Activated naive CD4-positive, alpha-beta T cell treated with anti-CD3 and anti-CD28 coated beads for 36 hours (primary cell): ENCODE measurements at regions not wholly inside any gene's neighbourhood (a gene's known extent, or its start where the extent isn't known, plus 50 kb on each side); places are given as distances from the start of the nearest gene placed in this dataset.
"Not testable (repeated sequence)": the region's sequence is repeated elsewhere in the genome, so short reads cannot be mapped to it uniquely, and the experiment has no call there.

Experiments
- CTCF ChIA-PET: fragments of 350-600 bp; sonication (Branson Sonifier 250); formaldehyde crosslinking; loops from one replicate; lab custom pipeline; 2021; ENCODE audit warnings: antibody characterized with exemption; lab: Charles Lee
- DNase-seq: peaks from one replicate; pipeline ENCODE4 v3.0.0-alpha.2; 2020
- H3K27ac Mint-ChIP-seq: one replicate; pipeline ENCODE4 v1.8.0; 2021; ENCODE audit warnings: mild to moderate bottlenecking, mixed read lengths
- H3K27me3 Mint-ChIP-seq: one replicate; pipeline ENCODE4 v1.8.0; 2021; ENCODE audit warnings: low read depth, mixed read lengths
- H3K36me3 Mint-ChIP-seq: one replicate; pipeline ENCODE4 v1.8.0; 2021; ENCODE audit warnings: low read depth, mixed read lengths
- H3K4me1 Mint-ChIP-seq: one replicate; pipeline ENCODE4 v1.8.0; 2021; ENCODE audit warnings: low read depth, mixed read lengths
- H3K4me3 Mint-ChIP-seq: one replicate; pipeline ENCODE4 v1.8.0; 2021; ENCODE audit warnings: mild to moderate bottlenecking, moderate library complexity, mixed read lengths
- H3K9me3 Mint-ChIP-seq: one replicate; pipeline ENCODE4 v1.8.0; 2021; ENCODE audit warnings: mixed read lengths
- intact Hi-C: fragments of 100-400 bp; cut with micrococcal nuclease; formaldehyde crosslinking; loops from one replicate; pipeline ENCODE4 v1.15.1; 2023

DNA sequence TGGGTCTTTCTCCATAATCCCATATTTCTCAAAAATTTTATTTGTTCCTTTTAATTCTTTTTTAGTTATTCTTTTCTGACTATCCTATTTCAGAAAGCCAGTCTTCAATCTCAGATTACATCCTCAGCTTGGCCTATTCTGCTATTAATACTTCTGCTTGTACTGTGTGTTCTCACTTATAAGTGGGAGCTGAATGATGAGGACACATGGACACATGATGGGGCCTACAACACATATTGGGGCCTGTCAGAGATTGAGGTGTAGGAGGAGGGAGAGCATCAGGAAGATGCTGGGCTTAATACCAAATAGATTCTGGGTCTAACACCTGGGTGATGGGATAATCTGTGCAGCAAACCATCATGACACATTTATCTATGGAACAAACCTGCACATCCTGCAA is 82.3 kb downstream of the MAGEE1 start:
- H3K27me3 Mint-ChIP-seq: no peaks in the 10 kb centered on the region
- H3K4me3 Mint-ChIP-seq: no peak overlapping the region
- no peak overlapping the region for H3K27ac Mint-ChIP-seq
- intact Hi-C loops: no loop called here
- no peak for DNase-seq
- H3K36me3 Mint-ChIP-seq: peaks cover 8% of the 10 kb centered on the region
- CTCF ChIA-PET: no interaction called here
- H3K9me3 Mint-ChIP-seq: peaks cover 5% of the 10 kb centered on the region
- no peaks in the 10 kb centered on the region for H3K4me1 Mint-ChIP-seq

GRCh38 chrX:76517544-76517943 is 90.0 kb downstream of the MAGEE1 start:
- intact Hi-C loops: no loop called here
- Mint-ChIP-seq H3K4me3 (no peak overlapping the region), H3K36me3 (no peaks in the 10 kb centered on the region), H3K4me1 (no peaks in the 10 kb centered on the region), H3K9me3 (peaks cover 22% of the 10 kb centered on the region), H3K27me3 (no peaks in the 10 kb centered on the region), H3K27ac (no peak overlapping the region)
- DNase-seq: no peak
- CTCF ChIA-PET: no interaction called here

GRCh38 chrX:76520273-76521054 is 93.0 kb downstream of the MAGEE1 start:
- intact Hi-C loops: no loop called here
- H3K4me3 Mint-ChIP-seq: no peak overlapping the region

GRCh38 chrX:76535675-76536074 is 108.2 kb downstream of the MAGEE1 start:
- CTCF ChIA-PET, intact Hi-C loops, H3K27me3 Mint-ChIP-seq, H3K4me3 Mint-ChIP-seq, H3K4me1 Mint-ChIP-seq, H3K9me3 Mint-ChIP-seq, H3K36me3 Mint-ChIP-seq, H3K27ac Mint-ChIP-seq, DNase-seq: not testable (repeated sequence)

More at GRCh38 chrX:76520273-76521054, 93.0 kb downstream of the MAGEE1 start:
- H3K27ac Mint-ChIP-seq: no peak overlapping the region
- no peaks in the 10 kb centered on the region for H3K36me3 Mint-ChIP-seq
- H3K9me3 Mint-ChIP-seq: peaks cover 27% of the 10 kb centered on the region
- DNase-seq: no peak
- H3K4me1 Mint-ChIP-seq: no peaks in the 10 kb centered on the region
- CTCF ChIA-PET: no interaction called here
- no peaks in the 10 kb centered on the region for H3K27me3 Mint-ChIP-seq

- DNase-seq: no peak
- CTCF ChIA-PET: interaction anchor here (1.0 kb wide), 1 partner anchor 260 kb away, joined by 3 read pairs; no protein-coding TSS in a partner anchor
- Mint-ChIP-seq H3K27ac (no peak overlapping the region), H3K4me3 (no peak overlapping the region), H3K27me3 (no peaks in the 10 kb centered on the region), H3K9me3 (peaks cover 9% of the 10 kb centered on the region), H3K4me1 (no peaks in the 10 kb centered on the region), H3K36me3 (no peaks in the 10 kb centered on the region)
- intact Hi-C loops: no loop called here
Observed at GRCh38 chrX:76538860-76539259, 111.3 kb downstream of the MAGEE1 start.

DNA sequence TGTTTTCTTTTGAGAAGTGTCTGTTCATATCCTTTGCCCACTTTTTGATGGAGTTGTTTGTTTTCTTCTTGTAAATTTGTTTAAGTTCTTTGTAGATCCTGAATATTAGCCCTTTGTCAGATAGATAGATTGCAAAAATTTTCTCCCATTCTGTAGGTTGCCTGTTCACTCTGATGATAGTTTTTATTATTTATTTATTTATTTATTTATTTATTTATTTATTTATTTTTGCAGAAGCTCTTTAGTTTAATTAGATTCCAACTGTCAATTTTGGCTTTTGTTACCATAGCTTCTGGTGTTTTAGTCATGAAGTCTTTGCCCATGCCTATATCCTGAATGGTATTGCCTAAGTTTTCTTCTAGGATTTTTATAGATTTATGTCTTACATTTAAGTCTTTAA is 115.9 kb downstream of the MAGEE1 start:
- DNase-seq, H3K27me3 Mint-ChIP-seq, H3K4me3 Mint-ChIP-seq, intact Hi-C loops, H3K27ac Mint-ChIP-seq, CTCF ChIA-PET, H3K36me3 Mint-ChIP-seq, H3K4me1 Mint-ChIP-seq: not testable (repeated sequence)
- H3K9me3 Mint-ChIP-seq: peaks cover 15% of the 10 kb centered on the region

DNA sequence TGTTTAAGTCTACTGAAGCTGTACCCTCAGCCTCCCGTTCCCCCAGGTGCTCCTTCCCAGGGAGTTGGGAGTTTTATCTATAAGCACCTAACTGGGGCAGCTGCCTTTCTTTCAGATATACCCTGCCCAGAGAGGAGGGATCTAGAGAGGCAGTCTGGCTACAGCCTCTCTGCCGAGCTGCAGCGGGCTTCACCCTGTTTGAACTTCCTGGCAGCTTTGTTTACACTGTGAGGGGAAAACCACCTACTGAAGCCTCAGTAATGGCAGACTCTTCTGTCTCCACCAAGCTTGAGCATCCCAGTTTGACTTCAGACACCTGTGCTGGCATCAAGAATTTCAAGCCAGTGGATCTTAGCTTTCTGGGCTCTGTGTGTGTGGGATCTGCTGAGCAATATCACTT is 122.5 kb downstream of the MAGEE1 start:
- peaks cover 1% of the 10 kb centered on the region for H3K36me3 Mint-ChIP-seq
- intact Hi-C loops: loop anchor here (10.0 kb wide), 1 partner anchor 1475 kb away; no protein-coding TSS in a partner anchor
- DNase-seq: no peak
- H3K4me1 Mint-ChIP-seq: no peaks in the 10 kb centered on the region
- H3K9me3 Mint-ChIP-seq: peaks cover 12% of the 10 kb centered on the region
- H3K27ac Mint-ChIP-seq: no peak overlapping the region
- H3K4me3 Mint-ChIP-seq: no peak overlapping the region
- CTCF ChIA-PET: no interaction called here
- no peaks in the 10 kb centered on the region for H3K27me3 Mint-ChIP-seq

GRCh38 chrX:76555269-76555668 is 127.8 kb downstream of the MAGEE1 start:
- no peak for DNase-seq
- Mint-ChIP-seq H3K9me3 (peaks cover 14% of the 10 kb centered on the region), H3K27me3 (no peaks in the 10 kb centered on the region), H3K4me1 (no peaks in the 10 kb centered on the region), H3K4me3 (no peak overlapping the region), H3K36me3 (no peaks in the 10 kb centered on the region), H3K27ac (no peak overlapping the region)
- CTCF ChIA-PET: no interaction called here
- intact Hi-C loops: loop anchor here (5.0 to 10.0 kb wide), 2 partner anchors 1342 to 1470 kb away; partner anchors contain the start of genes COX7B and MAGT1

DNA sequence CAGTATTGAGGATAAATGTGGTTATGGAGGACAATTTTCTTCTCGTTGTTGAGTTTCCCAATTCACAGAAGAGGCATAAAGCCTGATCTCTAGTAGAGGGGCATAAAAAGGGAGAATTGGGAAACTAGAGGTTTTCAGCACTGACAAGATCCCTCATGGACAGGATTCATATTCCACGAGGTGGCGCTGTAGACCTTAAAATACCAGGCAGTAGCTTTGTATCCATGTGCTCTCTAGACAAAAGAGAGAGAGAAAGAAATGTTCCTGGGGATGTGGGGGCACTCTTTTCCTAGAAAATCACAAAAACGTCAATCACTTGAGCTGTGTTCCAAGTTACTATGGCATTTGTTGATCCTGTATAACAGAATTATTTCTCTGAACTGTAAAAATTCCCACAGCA is 128.3 kb downstream of the MAGEE1 start:
- CTCF ChIA-PET: no interaction called here
- H3K9me3 Mint-ChIP-seq: peaks cover 19% of the 10 kb centered on the region
- no peak overlapping the region for H3K27ac Mint-ChIP-seq
- peak; percentile 28 for DNase-seq
- H3K4me3 Mint-ChIP-seq: no peak overlapping the region
- no peaks in the 10 kb centered on the region for H3K4me1 Mint-ChIP-seq
- H3K36me3 Mint-ChIP-seq: peaks cover 2% of the 10 kb centered on the region
- no peaks in the 10 kb centered on the region for H3K27me3 Mint-ChIP-seq
- intact Hi-C loops: loop anchor here (5.0 to 10.0 kb wide), 2 partner anchors 1341 to 1469 kb away; partner anchors contain the start of genes COX7B and MAGT1

DNA sequence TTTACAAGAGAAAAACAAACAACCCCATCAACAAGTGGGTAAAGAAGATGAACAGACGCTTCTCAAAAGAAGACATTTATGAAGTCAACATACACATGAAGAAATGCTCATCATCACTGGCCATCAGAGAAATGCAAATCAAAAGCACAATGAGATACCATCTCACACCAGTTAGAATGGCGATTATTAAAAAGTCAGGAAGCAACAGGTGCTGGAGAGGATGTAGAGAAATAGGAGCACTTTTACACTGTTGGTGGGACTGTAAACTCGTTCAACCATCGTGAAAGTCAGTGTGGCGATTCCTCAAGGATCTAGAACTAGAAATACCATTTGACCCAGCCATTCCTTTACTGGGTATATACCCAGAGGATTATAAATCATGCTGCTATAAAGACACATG is 137.3 kb downstream of the MAGEE1 start:
- peaks cover 33% of the 10 kb centered on the region for H3K9me3 Mint-ChIP-seq
- H3K4me1 Mint-ChIP-seq, H3K27me3 Mint-ChIP-seq, intact Hi-C loops, DNase-seq, CTCF ChIA-PET, H3K4me3 Mint-ChIP-seq, H3K36me3 Mint-ChIP-seq, H3K27ac Mint-ChIP-seq: not testable (repeated sequence)

DNA sequence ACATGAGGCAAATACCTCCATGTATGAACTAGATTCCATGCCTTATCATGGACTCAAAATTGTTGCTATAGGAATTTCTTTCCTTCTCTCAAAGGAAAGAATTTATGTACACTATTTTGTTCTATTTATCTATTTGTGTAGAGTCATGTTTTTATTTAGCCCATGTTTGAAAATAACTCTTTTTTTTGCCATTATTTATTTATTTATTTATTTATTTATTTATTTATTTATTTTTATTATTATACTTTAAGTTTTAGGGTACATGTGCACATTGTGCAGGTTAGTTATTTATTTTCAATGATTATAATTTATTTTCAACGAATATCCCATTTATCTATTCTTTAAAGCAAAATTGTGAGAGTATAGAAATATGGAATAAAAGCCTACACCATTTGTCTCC is 177.9 kb downstream of the MAGEE1 start:
- no peak overlapping the region for H3K27ac Mint-ChIP-seq
- intact Hi-C loops: no loop called here
- CTCF ChIA-PET: no interaction called here
- no peak for DNase-seq
- no peaks in the 10 kb centered on the region for H3K36me3 Mint-ChIP-seq
- no peaks in the 10 kb centered on the region for H3K27me3 Mint-ChIP-seq
- no peaks in the 10 kb centered on the region for H3K4me1 Mint-ChIP-seq
- H3K9me3 Mint-ChIP-seq: peaks cover 1% of the 10 kb centered on the region
- H3K4me3 Mint-ChIP-seq: no peak overlapping the region

DNA sequence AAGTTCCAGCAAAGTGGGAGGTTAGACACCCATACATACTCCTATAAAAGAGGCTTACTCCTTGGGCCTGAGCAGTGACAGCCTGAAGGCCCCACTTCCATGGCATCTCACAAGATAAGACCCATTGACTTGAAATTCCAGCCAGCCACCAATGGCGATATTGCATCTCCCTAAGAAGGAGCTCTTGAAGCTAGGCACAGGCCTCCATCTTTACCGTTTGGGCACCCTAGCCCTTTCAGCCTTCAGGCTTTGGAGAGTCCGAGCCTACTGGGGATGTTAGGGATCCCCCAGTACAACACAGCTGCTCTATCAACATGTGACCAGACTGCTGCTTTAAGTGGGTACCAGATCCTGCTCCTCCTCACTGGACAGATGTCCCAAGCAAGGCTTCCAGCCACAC is 189.5 kb downstream of the MAGEE1 start:
- H3K4me3 Mint-ChIP-seq: no peak overlapping the region
- DNase-seq: no peak
- no peaks in the 10 kb centered on the region for H3K27me3 Mint-ChIP-seq
- H3K4me1 Mint-ChIP-seq: no peaks in the 10 kb centered on the region
- CTCF ChIA-PET: no interaction called here
- H3K36me3 Mint-ChIP-seq: no peaks in the 10 kb centered on the region
- H3K9me3 Mint-ChIP-seq: peaks cover 18% of the 10 kb centered on the region
- intact Hi-C loops: no loop called here
- H3K27ac Mint-ChIP-seq: no peak overlapping the region

GRCh38 chrX:76643590-76643989 is 216.1 kb downstream of the MAGEE1 start:
- Mint-ChIP-seq H3K4me1 (no peaks in the 10 kb centered on the region), H3K4me3 (no peak overlapping the region), H3K36me3 (no peaks in the 10 kb centered on the region), H3K27ac (no peak overlapping the region), H3K9me3 (peaks cover 10% of the 10 kb centered on the region), H3K27me3 (no peaks in the 10 kb centered on the region)
- CTCF ChIA-PET: no interaction called here
- intact Hi-C loops: no loop called here
- DNase-seq: no peak
